Peyer's patch (tissue), 4 donors: ENCODE measurements at regions not wholly inside any gene's neighbourhood (a gene's known extent, or its start where the extent isn't known, plus 50 kb on each side); places are given as distances from the start of the nearest gene placed in this dataset.

ENCODE experiments used
- DNase-seq, 3 donors: peaks; one replicate each; pipeline ENCODE4 v3.0.0-alpha.2; 2017 to 2019
- H3K27ac ChIP-seq, 4 donors: fragments of 200-600 bp; sonication (generic); one replicate each; pipeline ENCODE4 v1.5.1; 2016 to 2019
- H3K27me3 ChIP-seq, 2 donors: fragments of 200-600 bp; sonication (generic); one replicate each; pipeline ENCODE4 v1.5.1; 2019
- H3K36me3 ChIP-seq, 3 donors: fragments of 200-600 bp; sonication (generic); one replicate each; pipeline ENCODE4 v1.5.1; 2016 to 2019
- H3K4me1 ChIP-seq, 4 donors: fragments of 200-600 bp; sonication (generic); one replicate each; pipeline ENCODE4 v1.5.1; 2016 to 2019
- H3K4me3 ChIP-seq, 4 donors: fragments of 200-600 bp; sonication (generic); 1 replicate in 3 of 4; 2 replicates in 1 of 4; pipeline ENCODE4 v1.5.1; 2016 to 2019; ENCODE audit warnings: mild to moderate bottlenecking in 1 of 4
- H3K9me3 ChIP-seq, 4 donors: fragments of 200-600 bp; sonication (generic); one replicate each; pipeline ENCODE4 v1.5.1; 2016 to 2019; ENCODE audit warnings: mild to moderate bottlenecking in 1 of 4
- POLR2A ChIP-seq, 2 donors: fragments of 450-650 bp; IDR thresholded peaks; one replicate each; pipeline ENCODE4 v1.5.1; 2017; ENCODE audit warnings: antibody characterized with exemption in 2 of 2, mild to moderate bottlenecking in 2 of 2, moderate library complexity in 2 of 2
- TF ChIP-seq, protein P1 (sequence below), 6 experiments: fragments of 450-650 bp in 4 of 6; fragments of 200-600 bp in 2 of 6; sonication (generic) in 1 of 6; IDR thresholded peaks; one replicate each; pipeline ENCODE4 v1.5.1; 2017 to 2019; ENCODE audit warnings: antibody characterized with exemption in 6 of 6, mild to moderate bottlenecking in 3 of 6, moderate library complexity in 1 of 6

DNA sequence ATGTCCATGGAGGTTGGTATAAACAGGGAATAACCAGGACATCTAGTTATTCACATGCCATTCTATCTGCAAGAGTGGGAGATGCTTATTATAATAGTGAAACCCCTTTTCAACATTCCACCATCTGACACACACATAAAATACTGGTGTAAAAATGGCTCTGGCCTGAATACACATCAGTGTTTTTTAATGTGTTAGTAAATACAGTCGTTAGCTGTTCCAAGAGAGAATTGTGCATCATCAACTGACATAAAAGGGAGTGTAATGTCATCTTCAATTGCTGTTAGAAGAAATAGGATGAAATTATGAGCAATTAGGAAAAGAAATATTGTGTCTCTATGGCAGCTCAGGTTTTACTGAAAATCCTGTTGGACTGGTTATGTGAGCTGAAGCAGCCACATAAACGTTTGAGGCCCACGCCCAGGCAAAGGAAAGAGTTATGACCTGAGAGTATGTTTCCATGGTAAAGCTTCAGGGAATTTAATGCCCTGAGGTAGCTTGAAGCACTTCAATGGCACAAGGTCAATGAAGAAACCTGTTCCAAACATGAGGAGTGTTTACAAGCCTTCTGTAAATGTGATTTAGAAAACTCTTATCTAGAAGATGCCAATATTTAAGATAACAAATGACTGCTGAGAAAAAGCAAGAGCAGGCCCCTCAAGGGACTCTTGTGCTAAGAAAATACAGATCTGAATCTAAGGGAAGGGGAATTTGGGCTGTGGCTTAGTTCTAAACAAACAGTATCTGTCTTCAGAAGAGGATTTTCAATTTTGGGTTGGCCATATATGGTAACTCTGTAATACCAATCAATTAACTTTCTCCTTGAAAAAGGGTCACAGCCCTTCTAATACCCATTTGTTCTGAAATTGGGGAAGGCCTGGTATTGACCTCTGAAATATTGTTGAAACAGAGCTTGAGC is 384.3 kb downstream of the SEC16B start:
- Histone ChIP-seq H3K27me3 (no peaks in the 10 kb centered on the region), H3K9me3 (no peaks in the 10 kb centered on the region), H3K4me1 (peaks cover 0 to 3% (median 0%) of the 10 kb centered on the region in 4 donors), H3K27ac (peak overlapping the region in 2 of 4 donors; percentile 22 to 39), H3K4me3 (no peak overlapping the region), H3K36me3 (no peaks in the 10 kb centered on the region)
- TF ChIP-seq POLR2A (IDR thresholded peaks at IDR 0.05), result no peak
- TF ChIP-seq, protein P1, sequence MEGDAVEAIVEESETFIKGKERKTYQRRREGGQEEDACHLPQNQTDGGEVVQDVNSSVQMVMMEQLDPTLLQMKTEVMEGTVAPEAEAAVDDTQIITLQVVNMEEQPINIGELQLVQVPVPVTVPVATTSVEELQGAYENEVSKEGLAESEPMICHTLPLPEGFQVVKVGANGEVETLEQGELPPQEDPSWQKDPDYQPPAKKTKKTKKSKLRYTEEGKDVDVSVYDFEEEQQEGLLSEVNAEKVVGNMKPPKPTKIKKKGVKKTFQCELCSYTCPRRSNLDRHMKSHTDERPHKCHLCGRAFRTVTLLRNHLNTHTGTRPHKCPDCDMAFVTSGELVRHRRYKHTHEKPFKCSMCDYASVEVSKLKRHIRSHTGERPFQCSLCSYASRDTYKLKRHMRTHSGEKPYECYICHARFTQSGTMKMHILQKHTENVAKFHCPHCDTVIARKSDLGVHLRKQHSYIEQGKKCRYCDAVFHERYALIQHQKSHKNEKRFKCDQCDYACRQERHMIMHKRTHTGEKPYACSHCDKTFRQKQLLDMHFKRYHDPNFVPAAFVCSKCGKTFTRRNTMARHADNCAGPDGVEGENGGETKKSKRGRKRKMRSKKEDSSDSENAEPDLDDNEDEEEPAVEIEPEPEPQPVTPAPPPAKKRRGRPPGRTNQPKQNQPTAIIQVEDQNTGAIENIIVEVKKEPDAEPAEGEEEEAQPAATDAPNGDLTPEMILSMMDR (IDR thresholded peaks at IDR 0.05), result no peak
- peak in 1 of 3 donors; percentile 50 for DNase-seq

DNA sequence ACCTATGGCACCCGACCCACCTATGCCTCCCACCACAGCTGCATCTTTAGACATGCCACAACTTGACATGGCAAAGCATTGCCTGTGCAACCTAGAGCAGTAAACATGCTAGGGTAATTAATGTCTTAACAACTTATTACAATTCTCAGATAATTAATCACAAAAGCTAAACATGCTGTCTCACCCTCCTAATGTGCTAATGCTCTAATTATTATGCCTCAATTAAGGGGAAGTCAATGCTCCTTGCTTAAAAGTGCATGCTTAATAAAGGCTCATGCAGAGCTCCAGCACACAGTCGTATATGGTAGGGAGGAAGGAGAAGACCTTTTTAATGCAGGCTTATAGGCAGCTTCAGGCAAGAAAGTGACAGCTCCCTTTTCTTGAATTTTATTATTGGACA is 396.0 kb downstream of the SEC16B start:
- Histone ChIP-seq H3K4me3 (no peak overlapping the region), H3K27ac (no peak overlapping the region), H3K9me3 (no peaks in the 10 kb centered on the region), H3K36me3 (no peaks in the 10 kb centered on the region), H3K4me1 (no peaks in the 10 kb centered on the region), H3K27me3 (no peaks in the 10 kb centered on the region)
- no peak for DNase-seq
- no peak for TF ChIP-seq POLR2A (IDR thresholded peaks at IDR 0.05)
- TF ChIP-seq, protein P1 (IDR thresholded peaks at IDR 0.05), result no peak

DNA sequence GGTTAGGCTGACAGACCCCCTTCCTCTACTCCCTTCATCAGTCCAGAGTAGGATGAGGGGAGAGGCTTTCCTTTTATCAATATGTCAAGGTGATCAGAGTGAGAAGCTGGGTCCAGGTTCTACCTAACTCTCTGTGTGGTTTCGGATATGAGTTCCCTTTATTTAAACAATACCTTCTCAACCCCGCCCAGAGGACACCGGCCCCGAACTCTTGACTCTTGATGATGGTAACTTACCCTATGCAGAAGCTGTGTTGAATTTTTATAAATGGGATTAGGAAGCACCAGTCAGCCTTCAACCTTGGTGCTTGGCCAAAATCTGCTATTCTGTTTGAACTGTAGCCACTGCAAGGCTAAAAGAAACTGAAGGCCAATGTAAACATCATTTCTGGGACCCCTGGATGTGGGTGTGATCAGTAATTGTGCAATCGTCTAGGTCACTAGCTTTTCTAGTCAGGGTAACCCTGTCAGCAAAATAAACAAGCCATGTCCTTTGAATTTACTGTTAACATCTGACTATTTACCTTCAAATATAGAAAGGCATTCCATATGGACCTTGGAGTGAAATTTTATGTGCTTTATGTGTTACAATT is 398.3 kb downstream of the SEC16B start:
- no peaks in the 10 kb centered on the region for H3K4me1 ChIP-seq
- no peak overlapping the region for H3K27ac ChIP-seq
- DNase-seq, result no peak
- H3K9me3 ChIP-seq, result no peaks in the 10 kb centered on the region
- no peaks in the 10 kb centered on the region for H3K36me3 ChIP-seq
- TF ChIP-seq POLR2A (IDR thresholded peaks at IDR 0.05), result no peak
- TF ChIP-seq, protein P1 (IDR thresholded peaks at IDR 0.05), result no peak
- H3K4me3 ChIP-seq, result no peak overlapping the region
- H3K27me3 ChIP-seq, result no peaks in the 10 kb centered on the region

DNA sequence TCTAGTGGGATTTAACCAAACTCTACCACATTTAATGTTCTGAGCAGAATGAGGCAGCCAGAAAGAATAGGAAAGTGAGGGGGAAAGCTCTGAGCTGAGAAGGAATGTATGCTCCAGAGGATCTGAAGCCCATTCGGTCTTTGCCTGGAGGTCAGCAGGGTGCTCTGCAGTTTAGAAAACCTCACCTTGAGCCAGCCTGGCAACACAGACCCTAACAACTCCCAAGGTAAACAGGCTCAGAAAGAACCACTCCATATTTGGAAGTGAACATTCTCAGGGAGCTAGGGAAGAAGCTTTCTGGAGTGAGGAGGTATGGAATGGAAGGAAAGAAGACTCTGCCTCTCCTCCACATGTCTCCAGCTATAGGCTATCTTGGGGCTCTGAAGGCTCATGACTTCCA is 398.8 kb downstream of the SEC16B start:
- H3K4me1 ChIP-seq, result no peaks in the 10 kb centered on the region
- no peak overlapping the region for H3K4me3 ChIP-seq
- H3K36me3 ChIP-seq, result no peaks in the 10 kb centered on the region
- no peak overlapping the region for H3K27ac ChIP-seq
- TF ChIP-seq POLR2A (IDR thresholded peaks at IDR 0.05), result no peak
- TF ChIP-seq, protein P1 (IDR thresholded peaks at IDR 0.05), result no peak
- DNase-seq, result no peak
- H3K9me3 ChIP-seq, result no peaks in the 10 kb centered on the region
- H3K27me3 ChIP-seq, result no peaks in the 10 kb centered on the region

DNA sequence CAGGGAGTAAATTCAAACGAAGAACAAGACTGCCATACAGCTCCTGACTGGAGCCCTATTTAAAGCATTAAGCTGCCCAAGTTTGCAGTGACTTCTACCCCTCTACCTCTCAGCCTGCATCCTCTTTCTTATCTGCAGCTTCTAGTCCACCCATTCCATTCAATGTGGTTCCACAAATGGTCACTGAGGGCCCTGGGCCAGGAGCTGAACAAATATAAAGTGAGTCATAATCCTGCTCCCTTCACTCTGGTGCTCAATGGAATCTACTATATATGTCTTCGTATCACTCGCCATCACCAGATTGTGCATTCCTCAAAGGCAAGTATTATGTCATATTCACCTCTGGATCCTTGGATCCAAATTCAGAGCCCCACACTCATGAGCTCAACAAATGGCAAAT is 398.7 kb downstream of the BRINP2 start:
- H3K4me1 ChIP-seq, result no peaks in the 10 kb centered on the region
- H3K9me3 ChIP-seq, result no peaks in the 10 kb centered on the region
- no peak overlapping the region for H3K4me3 ChIP-seq
- H3K27ac ChIP-seq, result no peak overlapping the region
- no peak for DNase-seq
- no peaks in the 10 kb centered on the region for H3K27me3 ChIP-seq
- no peaks in the 10 kb centered on the region for H3K36me3 ChIP-seq
- TF ChIP-seq, protein P1 (IDR thresholded peaks at IDR 0.05), result no peak
- TF ChIP-seq POLR2A (IDR thresholded peaks at IDR 0.05), result no peak
